ENCODE measurements at regions not wholly inside any gene's neighbourhood (a gene's known extent, or its start where the extent isn't known, plus 50 kb on each side); places are given as distances from the start of the nearest gene placed in this dataset.

- TF ChIP-seq CTCF (IDR thresholded peaks at IDR 0.05; ENCODE audit: low read length), result no peak
- no peak for TF ChIP-seq EZH2 (IDR thresholded peaks at IDR 0.05; ENCODE audit: borderline replicate concordance, low read length)
Observed at GRCh38 chr12:72872996-72873395, 600.8 kb downstream of the TRHDE start.

All from OCI-LY1 (cell line).